Lower leg skin (tissue), 4 donors: ENCODE measurements at regions not wholly inside any gene's neighbourhood (a gene's known extent, or its start where the extent isn't known, plus 50 kb on each side); places are given as distances from the start of the nearest gene placed in this dataset.

Source experiments
- DNase-seq, 2 donors: peaks; one replicate each; pipeline ENCODE4 v3.0.0-alpha.2; 2019; ENCODE audit warnings: low spot score in 2 of 2
- H3K4me3 ChIP-seq: fragments of 200-600 bp; sonication (generic); 2 replicates; pipeline ENCODE4 v1.5.1; 2017; ENCODE audit warnings: mild to moderate bottlenecking, low read depth; ENCODE audit not compliant: poor library complexity, severe bottlenecking
- POLR2A ChIP-seq, 2 donors: fragments of 450-650 bp; IDR thresholded peaks; one replicate each; pipeline ENCODE4 v1.6.1; 2016 to 2017; ENCODE audit warnings: antibody characterized with exemption in 2 of 2, mild to moderate bottlenecking in 1 of 2, moderate library complexity in 1 of 2
- WGBS, 2 donors: methylation state at CpG; one replicate each; pipeline ENCODE4 v1.1.5; 2018; 5-methylcytosine and 5-hydroxymethylcytosine counted together
- intact Hi-C: fragments of 100-400 bp; cut with DNase I; formaldehyde crosslinking; loops from one replicate; pipeline ENCODE4 v1.15.0; 2023; ENCODE audit warnings: low total_unique reads
- TF ChIP-seq, protein P1 (sequence below), 3 donors: fragments of 450-650 bp; IDR thresholded peaks; one replicate each; pipeline ENCODE4 v1.5.1; 2016; ENCODE audit warnings: antibody characterized with exemption in 3 of 3, mild to moderate bottlenecking in 3 of 3, moderate library complexity in 2 of 3

DNA sequence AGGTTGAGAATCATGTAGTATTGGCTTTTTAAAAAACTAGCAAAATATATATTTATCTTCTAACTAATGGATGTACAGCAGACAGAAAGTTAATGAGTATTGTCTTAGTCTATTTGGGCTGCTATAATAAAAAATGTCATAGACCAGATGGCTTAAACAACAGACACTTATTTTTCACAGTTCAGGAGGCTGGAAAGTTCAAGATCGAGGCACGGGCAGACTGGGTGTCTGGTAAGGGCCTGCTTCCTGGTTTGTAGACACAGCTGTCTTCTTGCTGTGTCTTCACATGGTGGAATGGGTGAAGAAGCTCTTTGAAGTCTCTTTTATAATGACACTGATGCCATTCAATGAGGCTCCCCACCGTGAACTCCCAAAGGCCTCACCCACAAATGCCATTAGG lies 70.1 kb upstream of the KRR1 start:
- WGBS, 2 donors, result 89 to 90% methylated on average over 3 of the region's 3 CpGs
- no peak for DNase-seq
- intact Hi-C loops, result no loop called here
- H3K4me3 ChIP-seq, result no peak overlapping the region
- TF ChIP-seq POLR2A (IDR thresholded peaks at IDR 0.05), result no peak
- TF ChIP-seq, protein P1, sequence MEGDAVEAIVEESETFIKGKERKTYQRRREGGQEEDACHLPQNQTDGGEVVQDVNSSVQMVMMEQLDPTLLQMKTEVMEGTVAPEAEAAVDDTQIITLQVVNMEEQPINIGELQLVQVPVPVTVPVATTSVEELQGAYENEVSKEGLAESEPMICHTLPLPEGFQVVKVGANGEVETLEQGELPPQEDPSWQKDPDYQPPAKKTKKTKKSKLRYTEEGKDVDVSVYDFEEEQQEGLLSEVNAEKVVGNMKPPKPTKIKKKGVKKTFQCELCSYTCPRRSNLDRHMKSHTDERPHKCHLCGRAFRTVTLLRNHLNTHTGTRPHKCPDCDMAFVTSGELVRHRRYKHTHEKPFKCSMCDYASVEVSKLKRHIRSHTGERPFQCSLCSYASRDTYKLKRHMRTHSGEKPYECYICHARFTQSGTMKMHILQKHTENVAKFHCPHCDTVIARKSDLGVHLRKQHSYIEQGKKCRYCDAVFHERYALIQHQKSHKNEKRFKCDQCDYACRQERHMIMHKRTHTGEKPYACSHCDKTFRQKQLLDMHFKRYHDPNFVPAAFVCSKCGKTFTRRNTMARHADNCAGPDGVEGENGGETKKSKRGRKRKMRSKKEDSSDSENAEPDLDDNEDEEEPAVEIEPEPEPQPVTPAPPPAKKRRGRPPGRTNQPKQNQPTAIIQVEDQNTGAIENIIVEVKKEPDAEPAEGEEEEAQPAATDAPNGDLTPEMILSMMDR (IDR thresholded peaks at IDR 0.05), result no peak

DNA sequence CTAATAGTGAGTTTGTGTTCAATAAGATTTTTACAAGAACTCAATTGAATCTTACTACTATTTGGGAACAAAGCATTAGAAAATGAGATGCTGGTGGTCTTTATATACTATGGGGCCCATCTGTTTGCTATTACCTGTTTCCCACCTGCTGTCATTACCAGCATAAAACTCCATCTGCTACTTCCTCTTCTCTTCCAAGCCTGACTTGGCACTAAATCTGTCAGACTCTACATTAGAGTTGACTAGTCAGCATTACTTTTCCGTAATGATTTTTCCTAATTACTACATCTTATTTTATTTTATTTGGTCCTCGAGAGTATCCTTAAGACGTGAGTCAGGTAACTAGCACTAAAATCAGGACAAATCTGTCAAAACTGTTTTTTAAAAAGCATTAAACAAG lies 68.1 kb upstream of the KRR1 start:
- intact Hi-C loops, result no loop called here
- H3K4me3 ChIP-seq, result no peak overlapping the region
- no peak for DNase-seq
- WGBS, 2 donors, result 67 to 72% methylated on average over 3 of the region's 3 CpGs
- TF ChIP-seq POLR2A (IDR thresholded peaks at IDR 0.05), result no peak
- TF ChIP-seq, protein P1 (IDR thresholded peaks at IDR 0.05), result no peak

DNA sequence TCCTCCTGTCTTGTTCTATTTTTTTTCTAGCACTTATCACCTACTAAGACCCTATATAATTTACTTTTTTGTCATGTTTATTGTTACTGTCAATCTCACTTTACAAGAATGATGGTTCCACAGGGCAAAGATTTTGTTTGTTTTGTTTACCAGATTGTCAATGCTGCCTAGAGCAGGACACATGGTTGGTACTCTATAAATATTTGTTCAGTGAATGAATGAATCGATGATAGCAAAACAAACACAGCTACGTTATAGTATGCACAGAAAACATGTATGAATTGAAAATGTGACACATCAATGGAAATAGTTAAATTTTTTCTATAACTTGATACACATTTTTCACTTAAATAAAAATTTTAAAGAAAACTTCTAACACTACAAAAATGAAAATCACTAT lies 67.1 kb upstream of the KRR1 start:
- 93% methylated on average over 2 of the region's 2 CpGs for WGBS, 2 donors
- DNase-seq, result no peak
- no peak for TF ChIP-seq POLR2A (IDR thresholded peaks at IDR 0.05)
- TF ChIP-seq, protein P1 (IDR thresholded peaks at IDR 0.05), result no peak
- no peak overlapping the region for H3K4me3 ChIP-seq
- intact Hi-C loops, result no loop called here

DNA sequence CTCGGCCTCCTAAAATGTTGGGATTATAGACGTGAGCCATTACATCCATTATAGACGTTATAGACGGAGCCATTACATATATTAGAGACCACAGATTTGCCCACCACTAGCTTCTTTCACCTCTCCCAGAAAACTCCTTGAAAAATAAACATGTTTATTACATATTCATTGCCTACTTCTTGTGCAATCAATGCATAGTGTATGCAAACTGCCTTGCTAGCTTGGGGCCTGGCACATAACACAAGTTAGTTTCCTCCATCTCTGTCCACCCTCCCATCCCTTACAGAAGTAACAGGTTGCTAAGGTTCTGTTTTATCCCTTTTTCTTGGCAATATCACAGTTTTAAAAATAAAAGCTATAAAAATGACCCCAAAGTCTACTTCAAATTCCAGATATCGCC lies 66.4 kb upstream of the KRR1 start:
- WGBS, 2 donors, result 93 to 94% methylated on average over 5 of the region's 5 CpGs
- H3K4me3 ChIP-seq, result no peak overlapping the region
- intact Hi-C loops, result no loop called here
- TF ChIP-seq POLR2A (IDR thresholded peaks at IDR 0.05), result no peak
- TF ChIP-seq, protein P1 (IDR thresholded peaks at IDR 0.05), result no peak
- DNase-seq, result no peak

DNA sequence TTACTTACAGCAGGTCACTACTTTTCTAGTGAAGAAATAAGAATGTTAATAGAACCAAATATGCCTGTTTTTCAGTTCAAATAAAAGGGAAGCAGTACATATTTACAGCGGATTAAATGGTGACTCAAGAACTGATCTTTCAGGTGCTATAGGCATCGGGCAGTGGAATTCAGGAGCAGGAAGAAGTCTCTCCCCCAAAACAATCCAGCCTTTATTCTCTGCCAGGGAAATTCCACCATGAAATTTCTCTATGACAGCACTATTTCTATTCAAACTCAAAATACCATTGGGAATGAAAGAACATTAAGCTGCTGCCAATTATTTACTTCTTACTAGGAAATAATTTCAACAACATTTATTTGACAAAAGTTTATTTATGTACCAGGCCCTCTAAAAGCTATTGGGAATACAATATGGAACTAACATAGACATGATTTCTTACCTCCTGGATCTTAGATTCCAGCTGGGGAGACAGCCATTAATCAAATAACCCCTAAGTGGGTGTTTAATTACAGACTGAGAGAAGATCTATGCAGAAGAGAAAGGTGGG lies 60.3 kb upstream of the KRR1 start:
- no peak for DNase-seq
- intact Hi-C loops, result no loop called here
- no peak overlapping the region for H3K4me3 ChIP-seq
- WGBS, 2 donors, result 32 to 44% methylated on average over 2 of the region's 2 CpGs
- TF ChIP-seq, protein P1 (IDR thresholded peaks at IDR 0.05), result no peak
- TF ChIP-seq POLR2A (IDR thresholded peaks at IDR 0.05), result no peak

DNA sequence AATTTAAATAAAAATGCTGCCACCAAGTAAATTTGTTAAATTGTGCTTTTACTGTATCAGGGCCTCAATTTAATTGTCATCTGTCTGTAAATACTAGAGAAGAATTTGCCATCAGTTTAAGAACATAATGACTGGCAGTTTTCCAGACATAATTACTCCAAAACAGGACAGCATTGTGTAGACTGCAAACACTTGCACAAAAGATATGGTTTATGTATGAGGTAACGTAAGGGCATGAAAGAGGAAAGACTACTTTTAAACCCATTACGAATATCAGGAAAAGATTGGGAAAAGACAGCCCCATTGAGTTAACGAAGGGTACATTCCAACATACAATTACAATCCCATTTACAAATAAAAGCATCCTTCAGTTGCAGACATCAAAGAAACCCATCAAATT lies 59.8 kb upstream of the KRR1 start:
- TF ChIP-seq, protein P1 (IDR thresholded peaks at IDR 0.05), result no peak
- TF ChIP-seq POLR2A (IDR thresholded peaks at IDR 0.05), result no peak
- no peak for DNase-seq
- no peak overlapping the region for H3K4me3 ChIP-seq
- WGBS, 2 donors, result 45 to 54% methylated on average over 3 of the region's 3 CpGs
- intact Hi-C loops, result no loop called here
